GM10847 (cell line): ENCODE measurements at regions not wholly inside any gene's neighbourhood (a gene's known extent, or its start where the extent isn't known, plus 50 kb on each side); places are given as distances from the start of the nearest gene placed in this dataset.

Experiments used
- POLR2A ChIP-seq: IDR thresholded peaks from 2 replicates; pipeline ENCODE4 v1.6.1; 2011; ENCODE audit not compliant: insufficient read length; ENCODE audit errors: extremely low read depth

DNA sequence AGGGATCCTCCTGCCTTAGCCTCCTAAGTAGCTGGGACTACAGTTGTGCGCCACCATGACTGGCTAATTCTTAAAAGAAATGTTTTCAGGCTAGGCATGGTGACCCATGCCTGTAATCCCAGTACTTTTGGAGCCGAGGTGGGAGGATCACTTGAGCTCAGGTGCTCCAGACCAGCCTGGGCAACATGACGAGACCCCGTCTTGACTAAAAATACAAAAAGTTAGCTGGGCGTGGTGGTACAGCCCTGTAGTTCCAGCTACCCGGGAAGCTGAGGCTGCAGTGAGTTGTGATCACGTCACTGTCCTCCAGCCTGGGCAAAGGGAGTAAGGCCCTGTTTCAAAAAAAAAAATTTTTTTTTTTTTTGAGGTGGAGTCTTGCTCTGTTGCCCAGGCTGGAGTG is 173.1 kb downstream of the SEC14L1 start:
- TF ChIP-seq POLR2A = no peak

DNA sequence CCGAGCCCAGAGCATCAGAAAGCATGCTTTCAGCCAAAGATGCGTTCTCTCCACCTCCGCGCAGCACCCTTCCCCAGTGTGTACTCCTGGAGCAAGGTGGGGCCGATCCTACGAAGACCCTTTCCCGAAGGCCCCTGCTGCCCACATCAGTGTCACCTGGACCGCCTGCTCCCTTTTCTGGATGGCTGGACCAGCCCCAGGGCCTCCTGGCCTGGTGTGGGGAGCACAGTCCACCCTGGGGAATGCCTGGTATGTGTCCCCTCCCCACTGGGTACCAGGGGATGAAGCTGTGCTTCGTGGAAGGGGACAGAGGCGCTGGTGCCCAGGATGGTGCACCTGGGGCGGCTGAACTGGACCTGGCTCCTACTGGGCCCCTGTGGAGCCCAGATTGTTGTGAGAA is 173.8 kb downstream of the SEC14L1 start:
- TF ChIP-seq POLR2A = no peak

DNA sequence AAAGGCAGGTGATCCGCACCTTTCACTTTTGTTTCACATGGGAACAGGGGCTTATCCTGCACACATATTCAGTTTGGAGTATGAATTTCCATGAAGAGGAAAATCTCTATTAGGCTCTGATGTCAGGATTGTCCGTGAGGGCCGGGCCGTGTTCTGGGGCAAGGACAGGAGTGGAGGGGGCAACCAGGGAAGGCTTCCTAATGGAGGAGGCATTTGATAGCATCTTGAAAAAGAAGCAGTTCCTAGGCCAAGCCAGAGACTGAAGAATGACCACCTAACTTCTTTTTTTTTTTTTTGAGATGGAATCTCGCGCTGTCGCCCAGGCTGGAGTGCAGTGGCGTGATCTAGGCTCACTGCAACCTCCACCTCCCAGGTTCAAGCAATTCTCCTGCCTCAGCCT is 174.2 kb downstream of the SEC14L1 start:
- no peak for TF ChIP-seq POLR2A

DNA sequence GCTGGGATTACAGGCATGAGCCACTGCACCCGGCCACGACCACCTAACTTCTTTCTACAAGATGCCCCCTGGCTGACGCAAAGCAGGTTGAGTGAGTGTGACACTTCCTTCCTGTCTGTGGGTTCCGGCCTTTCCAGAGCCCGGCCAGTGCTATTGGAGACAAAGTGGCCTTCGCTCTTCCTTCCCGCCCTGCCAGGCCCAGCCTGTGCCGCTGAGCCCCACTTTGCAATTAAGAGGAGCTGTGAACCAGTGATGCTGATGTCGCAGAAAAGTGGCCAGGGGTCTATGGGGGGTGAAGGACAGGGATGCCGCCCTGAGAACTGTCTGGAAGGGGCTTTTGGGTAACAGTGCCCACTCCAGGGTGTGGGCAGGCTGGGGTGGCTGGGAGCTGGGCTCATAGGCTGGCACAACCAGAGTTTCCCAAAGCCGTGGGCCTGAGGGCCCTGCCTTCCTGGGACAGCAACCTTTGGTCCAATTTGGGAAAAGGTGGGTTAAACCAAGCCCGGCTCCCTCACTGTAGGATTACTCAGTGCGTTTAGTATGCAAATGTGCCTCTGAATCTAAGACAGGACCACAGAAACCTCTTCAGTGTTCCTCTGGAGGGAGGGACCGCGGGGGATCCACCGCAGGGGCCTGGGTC is 174.9 kb downstream of the SEC14L1 start:
- TF ChIP-seq POLR2A = no peak

DNA sequence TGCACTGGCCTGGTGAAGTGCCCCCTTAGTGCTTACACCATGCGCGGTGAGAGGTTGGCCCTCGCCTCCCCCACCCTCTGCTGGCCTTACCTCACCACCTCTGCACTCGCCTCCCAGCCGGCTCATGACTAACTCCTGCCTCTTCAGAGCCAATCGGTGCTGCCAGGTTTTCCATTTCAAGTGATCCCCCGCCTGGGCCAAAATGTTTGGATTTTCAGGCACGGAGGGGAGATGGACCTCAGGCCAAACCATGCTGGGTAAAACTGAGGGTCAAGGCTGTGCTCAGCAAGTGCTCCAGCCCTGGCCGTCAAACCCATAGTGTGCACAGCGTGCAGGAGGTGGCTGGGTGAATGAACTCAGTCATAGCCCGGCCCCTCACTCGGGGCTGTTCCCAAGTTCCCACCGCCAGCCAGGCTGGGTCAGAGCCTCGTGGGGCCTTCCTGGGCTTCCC is 175.4 kb downstream of the SEC14L1 start:
- no peak for TF ChIP-seq POLR2A

DNA sequence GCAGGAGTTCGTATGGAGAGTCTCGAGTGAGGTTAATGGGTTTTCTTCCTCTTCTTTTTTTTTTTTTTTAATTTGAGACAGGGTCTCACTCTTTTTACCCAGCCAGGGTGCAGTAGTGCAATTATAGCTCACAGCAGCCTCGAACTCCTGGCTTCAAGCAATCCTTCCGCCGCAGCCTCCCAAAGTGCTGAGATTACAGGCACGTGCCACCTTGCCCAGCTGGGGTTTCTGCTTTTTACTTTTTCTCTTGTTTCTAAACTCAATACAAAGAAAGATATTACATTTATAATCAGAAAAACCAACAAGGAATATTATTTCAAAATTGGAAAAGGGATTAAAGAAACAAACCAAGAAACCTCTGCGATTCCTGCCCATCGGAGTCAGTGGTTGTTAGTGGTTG is 175.9 kb downstream of the SEC14L1 start:
- TF ChIP-seq POLR2A = no peak

DNA sequence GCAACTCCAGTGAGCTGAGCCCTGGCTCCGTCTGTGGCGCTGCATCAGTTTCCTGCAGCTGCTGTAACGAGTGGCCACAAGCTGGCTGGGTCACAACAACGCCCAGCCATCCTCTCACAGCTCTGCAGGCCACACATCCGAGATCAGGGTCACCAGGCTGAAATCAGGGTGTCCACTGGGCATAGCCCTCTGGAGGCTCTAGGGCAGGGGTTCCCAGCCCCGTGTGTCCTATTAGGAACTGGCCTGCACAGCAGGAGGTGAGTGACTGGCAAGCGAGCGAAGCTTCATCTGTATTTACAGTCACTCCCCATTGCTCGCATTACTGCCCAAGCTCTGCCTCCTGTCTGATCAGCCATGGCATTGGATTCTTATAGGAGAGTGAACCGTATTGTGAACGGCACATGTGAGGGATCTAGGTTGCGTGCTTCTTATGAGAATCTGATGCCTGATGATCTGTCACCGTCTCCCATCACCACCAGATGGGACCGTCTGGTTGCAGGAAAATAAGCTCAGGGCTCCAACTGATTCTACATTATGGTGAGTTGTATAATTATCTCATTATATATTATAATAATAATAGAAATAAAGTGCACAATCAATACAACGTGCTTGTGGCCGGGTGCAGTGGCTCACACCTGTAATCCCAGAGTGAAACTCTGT is 176.5 kb downstream of the SEC14L1 start:
- no peak for TF ChIP-seq POLR2A

DNA sequence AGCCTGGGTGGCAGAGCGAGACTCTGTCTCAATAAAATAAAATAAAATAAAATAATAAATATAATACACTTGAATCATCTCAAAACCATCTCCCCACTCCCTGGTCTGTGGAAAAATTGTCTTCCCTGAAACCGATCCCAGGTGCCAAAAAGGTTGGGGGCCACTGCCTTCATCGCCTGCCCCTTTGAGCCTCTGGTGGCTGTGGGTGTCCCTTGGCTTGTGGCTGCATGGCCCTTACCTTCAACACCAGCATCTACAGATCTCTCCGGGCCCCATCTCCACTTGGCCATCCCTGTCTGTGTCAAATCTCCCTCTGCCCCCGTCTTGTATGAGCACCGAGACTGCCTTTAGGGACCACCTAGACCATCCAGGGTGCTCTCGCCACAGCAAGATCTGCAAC is 177.3 kb downstream of the SEC14L1 start:
- TF ChIP-seq POLR2A = no peak

DNA sequence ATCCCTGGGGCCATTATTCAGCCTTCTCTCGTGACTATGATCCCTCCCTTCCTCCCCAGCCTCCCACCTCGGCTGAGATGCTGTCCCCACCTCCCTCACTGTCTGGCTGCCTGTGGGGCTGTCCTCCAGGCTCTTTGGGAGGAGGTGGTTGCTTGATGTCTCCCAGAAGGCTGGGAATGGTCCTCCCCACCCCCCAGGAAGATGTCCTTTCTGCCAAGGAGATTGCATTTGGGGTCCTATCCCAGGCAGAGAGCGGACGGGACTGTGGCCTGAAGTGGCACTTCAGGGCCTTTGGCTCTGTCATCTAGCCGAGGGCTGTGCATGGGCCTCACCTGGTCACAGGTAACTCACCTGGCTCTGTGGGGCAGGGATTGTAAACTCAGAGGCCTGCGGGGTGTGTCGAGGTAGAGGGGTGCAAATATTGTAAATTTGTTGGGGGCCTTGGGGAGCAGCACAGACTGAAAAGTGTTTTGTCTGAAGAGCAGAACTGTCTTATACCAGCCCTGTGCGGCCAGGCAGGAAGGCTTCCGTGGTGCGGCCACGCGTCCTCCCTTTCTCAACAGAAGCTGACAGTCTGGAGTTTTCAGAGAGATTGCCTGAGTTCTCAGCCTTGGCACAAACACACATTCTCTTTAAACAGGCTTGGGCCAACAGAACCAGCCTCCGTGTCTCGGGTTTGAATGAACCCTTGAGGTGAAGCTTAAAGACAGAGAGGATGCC is 177.9 kb downstream of the SEC14L1 start:
- TF ChIP-seq POLR2A = no peak

DNA sequence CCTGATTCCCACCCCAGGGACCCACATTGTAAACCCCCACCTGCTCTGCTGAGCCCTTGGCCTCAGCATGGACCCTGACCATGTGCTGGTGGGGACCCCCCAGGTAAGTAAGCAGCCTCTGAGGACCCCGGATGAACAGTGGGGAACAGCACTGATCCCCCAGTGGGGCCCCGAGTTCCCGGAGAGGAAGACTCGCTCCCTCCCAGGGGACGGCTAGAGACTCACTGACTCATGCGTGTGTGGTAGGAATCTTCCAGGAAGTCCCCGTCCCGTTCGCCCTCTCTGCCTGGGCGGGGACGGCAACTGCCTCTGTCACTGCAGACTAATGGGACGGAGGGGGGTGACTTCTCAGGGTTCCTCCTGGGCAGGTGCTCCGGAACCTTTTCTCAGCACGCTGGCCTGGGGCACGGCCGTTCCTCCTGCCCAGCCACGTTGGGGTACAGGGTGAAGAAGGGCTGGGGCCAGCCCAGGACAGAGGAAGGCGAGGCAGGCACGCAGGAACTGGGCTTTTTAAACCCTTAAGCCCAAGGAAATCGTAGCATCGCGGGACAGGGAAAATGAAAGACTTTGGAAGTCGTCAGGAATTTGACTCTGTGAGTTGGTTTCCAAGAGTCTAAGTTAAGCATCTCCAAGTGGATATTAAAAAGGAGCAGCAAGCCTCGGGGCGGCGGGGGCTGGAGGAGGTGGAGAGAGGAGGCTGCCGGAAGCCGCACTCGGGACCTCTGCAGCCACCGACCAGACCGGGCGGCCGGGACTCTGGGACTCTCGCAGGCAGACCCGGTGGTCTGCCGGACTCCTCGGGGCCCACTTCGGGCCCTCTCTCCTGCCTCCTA is 178.7 kb downstream of the SEC14L1 start:
- TF ChIP-seq POLR2A = peak; percentile 42

DNA sequence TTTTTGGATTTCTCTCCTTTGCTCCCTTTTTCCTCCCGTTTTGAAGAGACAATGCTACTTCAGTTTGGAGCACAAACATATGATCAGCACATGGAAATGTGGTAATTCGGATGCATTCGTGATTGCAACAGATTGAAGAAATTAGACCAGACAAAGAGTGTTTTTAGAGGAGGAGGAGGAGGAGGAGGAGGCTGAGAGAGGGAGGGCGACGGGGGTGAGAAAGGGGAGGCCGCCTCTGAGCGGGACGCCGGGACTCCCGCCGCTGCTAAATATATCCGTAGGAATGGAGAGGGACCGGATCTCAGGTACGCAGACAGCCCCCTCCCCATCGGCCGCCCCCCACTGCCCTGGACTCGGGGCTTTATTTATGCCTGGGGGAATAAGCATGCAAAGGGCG is 179.3 kb downstream of the SEC14L1 start:
- no peak for TF ChIP-seq POLR2A

DNA sequence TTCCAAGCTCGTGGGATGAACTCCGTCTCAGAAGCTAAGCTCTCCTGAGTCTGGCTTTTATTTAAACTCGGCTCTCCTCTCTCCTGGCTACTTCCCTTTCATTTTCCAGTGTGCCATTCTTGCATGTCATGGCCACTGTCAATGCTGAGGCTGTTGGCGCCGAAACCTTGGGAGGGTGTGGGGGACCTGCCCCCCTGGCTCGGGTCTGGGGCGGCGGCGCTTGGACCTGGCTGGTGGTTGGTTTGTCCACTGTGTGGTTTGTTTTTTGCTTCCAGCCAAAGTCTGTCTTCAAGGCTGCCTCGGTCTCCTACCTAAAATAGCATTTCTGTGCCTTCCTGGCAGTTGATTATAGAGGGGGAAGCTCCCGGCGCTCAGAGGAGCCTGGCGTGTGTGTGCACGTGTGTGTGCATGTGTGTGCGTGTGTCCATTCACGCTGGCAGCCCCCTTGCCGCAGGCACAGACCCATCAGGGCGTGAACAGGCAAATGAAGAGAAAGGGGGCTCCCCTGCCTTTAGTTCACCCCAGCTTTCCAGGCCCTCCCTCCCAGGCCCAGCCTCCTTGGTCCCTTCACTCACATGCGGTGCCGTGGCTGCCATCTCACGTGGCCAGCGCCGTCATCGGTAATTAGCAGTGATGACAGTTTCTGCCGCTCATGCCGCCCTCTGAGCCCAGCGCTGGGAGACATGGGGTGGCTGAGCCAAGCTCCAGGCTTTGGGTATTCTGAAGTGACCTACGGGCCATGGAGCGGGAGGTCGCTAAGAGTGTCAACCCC is 179.9 kb downstream of the SEC14L1 start:
- TF ChIP-seq POLR2A = peak; percentile 13

DNA sequence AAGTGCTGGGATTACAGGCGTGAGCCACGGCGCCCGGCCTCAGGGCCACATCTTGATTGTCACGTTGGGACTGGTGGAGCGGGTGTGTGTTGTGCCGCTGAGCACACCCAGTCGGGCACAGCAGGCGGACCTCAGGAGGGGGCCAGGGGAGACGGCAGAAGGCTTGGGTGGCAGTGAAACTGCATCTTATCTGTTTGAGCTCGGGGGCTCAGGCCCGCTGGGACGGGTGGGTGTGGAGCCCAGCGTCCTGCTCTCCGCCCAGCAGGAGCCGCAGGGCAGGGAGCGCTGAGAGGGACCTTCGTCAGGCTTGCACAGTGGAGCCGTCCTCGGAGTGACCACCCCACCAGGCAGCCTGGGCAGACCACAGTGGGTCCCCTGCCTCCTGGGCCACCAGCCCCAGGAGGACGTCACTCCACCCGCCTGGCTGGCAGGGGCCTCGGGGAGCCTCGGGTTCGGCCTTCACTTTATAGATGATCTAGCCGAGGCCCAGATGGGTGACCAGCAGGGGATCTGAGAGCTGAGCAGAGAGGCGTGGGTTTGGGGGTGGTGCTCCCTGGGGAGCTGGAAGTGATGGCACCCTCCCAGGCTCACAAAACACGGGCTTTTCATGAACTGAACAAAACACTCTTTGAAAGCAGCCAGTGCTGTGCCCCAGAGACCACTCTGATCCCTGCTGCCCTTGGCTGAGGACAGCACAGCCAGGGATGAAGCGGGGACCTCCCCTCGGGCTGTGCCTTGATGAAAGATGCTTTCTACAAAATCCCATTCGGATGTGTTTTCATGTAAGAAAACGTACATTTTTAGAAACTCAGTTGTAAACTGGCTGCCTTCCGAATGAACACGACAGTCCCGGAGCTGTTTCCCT is 181.1 kb downstream of the SEC14L1 start:
- TF ChIP-seq POLR2A = no peak
